Esophagus squamous epithelium (tissue), 4 donors: ENCODE measurements at regions not wholly inside any gene's neighbourhood (a gene's known extent, or its start where the extent isn't known, plus 50 kb on each side); places are given as distances from the start of the nearest gene placed in this dataset.

ENCODE experiments used
- POLR2A ChIP-seq, 4 donors: fragments of 450-650 bp; IDR thresholded peaks; one replicate each; pipeline ENCODE4 v1.6.1; 2017; ENCODE audit warnings: antibody characterized with exemption in 4 of 4, mild to moderate bottlenecking in 4 of 4, moderate library complexity in 3 of 4
- TF ChIP-seq, protein P1 (sequence below), 6 experiments: fragments of 450-650 bp in 4 of 6; fragments of 200-600 bp in 2 of 6; sonication (generic) in 2 of 6; IDR thresholded peaks; one replicate each; pipeline ENCODE4 v1.5.1; 2016 to 2019; ENCODE audit warnings: antibody characterized with exemption in 6 of 6, mild to moderate bottlenecking in 4 of 6, moderate library complexity in 4 of 6

DNA sequence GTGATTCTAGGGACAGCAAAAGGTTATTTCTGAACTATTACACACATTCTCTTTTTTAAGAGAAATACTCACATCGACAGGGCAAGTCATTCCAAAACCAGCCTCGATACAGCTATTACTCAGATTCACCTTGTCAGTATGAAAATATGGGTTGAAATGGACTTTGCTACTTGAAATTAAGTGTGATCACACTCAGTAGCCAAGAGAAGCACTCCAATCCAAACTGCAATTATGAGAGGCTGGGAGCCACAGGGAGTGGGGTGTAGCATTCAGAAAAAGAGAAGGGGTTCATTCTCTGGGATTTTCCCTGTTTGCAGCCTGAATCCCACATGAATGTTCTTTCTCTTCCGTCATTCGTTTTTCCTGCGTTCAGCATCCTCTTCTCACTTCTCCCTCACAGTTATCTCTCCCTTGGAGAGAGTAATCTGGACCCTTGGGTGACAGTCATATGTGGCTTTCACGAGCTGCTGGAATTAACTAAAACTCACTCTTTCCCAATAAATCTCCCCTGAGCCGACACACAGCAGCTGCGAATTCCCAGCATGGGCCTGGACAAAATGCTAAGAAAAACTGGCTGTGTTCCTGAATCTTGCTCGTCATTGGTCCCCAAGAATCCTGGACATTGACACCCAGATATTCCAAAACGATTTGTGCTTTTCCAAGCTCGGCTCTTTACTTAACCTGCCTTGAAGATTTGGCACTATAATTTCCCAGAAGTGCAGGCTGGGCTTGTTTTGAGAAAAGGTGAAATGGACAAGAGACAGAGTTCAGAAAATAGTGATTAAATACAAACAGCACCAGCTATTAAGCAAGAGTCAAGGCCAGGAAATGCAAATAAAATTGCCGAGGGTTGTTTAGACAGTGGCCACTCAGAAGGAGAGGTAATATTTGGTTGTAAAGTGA lies 199.5 kb upstream of the PLEKHG7 start:
- TF ChIP-seq, protein P1, sequence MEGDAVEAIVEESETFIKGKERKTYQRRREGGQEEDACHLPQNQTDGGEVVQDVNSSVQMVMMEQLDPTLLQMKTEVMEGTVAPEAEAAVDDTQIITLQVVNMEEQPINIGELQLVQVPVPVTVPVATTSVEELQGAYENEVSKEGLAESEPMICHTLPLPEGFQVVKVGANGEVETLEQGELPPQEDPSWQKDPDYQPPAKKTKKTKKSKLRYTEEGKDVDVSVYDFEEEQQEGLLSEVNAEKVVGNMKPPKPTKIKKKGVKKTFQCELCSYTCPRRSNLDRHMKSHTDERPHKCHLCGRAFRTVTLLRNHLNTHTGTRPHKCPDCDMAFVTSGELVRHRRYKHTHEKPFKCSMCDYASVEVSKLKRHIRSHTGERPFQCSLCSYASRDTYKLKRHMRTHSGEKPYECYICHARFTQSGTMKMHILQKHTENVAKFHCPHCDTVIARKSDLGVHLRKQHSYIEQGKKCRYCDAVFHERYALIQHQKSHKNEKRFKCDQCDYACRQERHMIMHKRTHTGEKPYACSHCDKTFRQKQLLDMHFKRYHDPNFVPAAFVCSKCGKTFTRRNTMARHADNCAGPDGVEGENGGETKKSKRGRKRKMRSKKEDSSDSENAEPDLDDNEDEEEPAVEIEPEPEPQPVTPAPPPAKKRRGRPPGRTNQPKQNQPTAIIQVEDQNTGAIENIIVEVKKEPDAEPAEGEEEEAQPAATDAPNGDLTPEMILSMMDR (IDR thresholded peaks at IDR 0.05), result no peak
- TF ChIP-seq POLR2A (IDR thresholded peaks at IDR 0.05), result no peak
